HepG2 (cell line): ENCODE measurements at regions not wholly inside any gene's neighbourhood (a gene's known extent, or its start where the extent isn't known, plus 50 kb on each side); places are given as distances from the start of the nearest gene placed in this dataset.

ENCODE experiments used
- ATAC-seq: fragments of 200-7000 bp; cut with Tn5 transposase; 3 replicates; pipeline ENCODE4 v1.9.1; 2020; ENCODE audit warnings: mild to moderate bottlenecking, moderate library complexity
- BruUV-seq: library from RNA; stranded (reverse); fragments of 400-500 nt; replicated peaks from 2 replicates; lab custom pipeline; 2021; lab: Mats Ljungman, UMichigan
- CTCF ChIA-PET: fragments of 300-600 bp; formaldehyde crosslinking; extraction: SDS; loops from one replicate; lab custom pipeline; 2021; ENCODE audit warnings: low total read pairs, inconsistent platforms, low intra/inter-chr PET ratio; lab: Yijun Ruan, JAX
- POLR2A ChIA-PET: fragments of 350-600 bp; sonication (Branson Sonifier 250); formaldehyde crosslinking; loops from one replicate; lab custom pipeline; 2020; ENCODE audit warnings: antibody characterized with exemption, inconsistent platforms; lab: Yijun Ruan, JAX
- DNase-seq: peaks from one replicate; pipeline ENCODE4 v3.0.0-alpha.2; 2015; ENCODE audit warnings: low spot score
- FAIRE-seq: peaks from 3 replicates; lab custom pipeline; 2011; peaks lifted over from hg19 to GRCh38; lab: Jason Lieb, UNC
- H2AFZ ChIP-seq: one replicate; pipeline ENCODE4 v1.6.1; 2011; ENCODE audit warnings: low read length, inconsistent platforms
- H3K27ac ChIP-seq: fragments of 300-600 bp; 3 replicates; pipeline ENCODE4 v1.8.0; 2011; ENCODE audit warnings: mixed run types, mild to moderate bottlenecking, mixed read lengths, low read length, inconsistent platforms; ENCODE audit not compliant: insufficient read depth; ENCODE audit errors: extremely low read length
- H3K27me3 ChIP-seq, 2 experiments: fragments of 200-600 bp in 1 of 2; 2 replicates in 1 of 2; 3 replicates in 1 of 2; pipeline versions ENCODE4 v1.6.0 to v1.8.0; 2011; ENCODE audit warnings: low read length in 2 of 2, mild to moderate bottlenecking in 2 of 2, moderate library complexity in 2 of 2, inconsistent platforms in 1 of 2; ENCODE audit not compliant: insufficient read depth in 2 of 2, control insufficient read depth in 1 of 2
- H3K36me3 ChIP-seq, 2 experiments: fragments of 200-600 bp in 1 of 2; replicated peaks in 1 of 2; 2 replicates in 1 of 2; 3 replicates in 1 of 2; pipeline versions ENCODE4 v1.5.1 to v1.8.0; 2011; ENCODE audit warnings: low read length in 2 of 2, inconsistent platforms in 1 of 2; ENCODE audit not compliant: insufficient read depth in 2 of 2, control insufficient read depth in 1 of 2
- H3K4me1 ChIP-seq: 2 replicates; pipeline ENCODE4 v1.5.1; 2012; ENCODE audit warnings: low read length, inconsistent platforms; ENCODE audit not compliant: insufficient read depth
- H3K4me2 ChIP-seq: 2 replicates; pipeline ENCODE4 v1.6.0; 2011; ENCODE audit warnings: low read depth, low read length, inconsistent platforms
- H3K4me3 ChIP-seq, 3 experiments: fragments of 200-600 bp in 1 of 3; sonication (generic), shearing (Covaris generic) in 1 of 3; replicated peaks in 1 of 3; 2 replicates each; pipeline ENCODE4 v1.5.1; 2011 to 2016; ENCODE audit warnings: low read length in 3 of 3, inconsistent platforms in 2 of 3, low read depth in 2 of 3, mild to moderate bottlenecking in 2 of 3, control low read depth in 1 of 3, mixed read lengths in 1 of 3; ENCODE audit not compliant: insufficient read depth in 1 of 3
- H3K79me2 ChIP-seq: one replicate; pipeline ENCODE4 v1.6.1; 2011; ENCODE audit warnings: low read length, inconsistent platforms; ENCODE audit not compliant: insufficient read depth
- H3K9ac ChIP-seq: 2 replicates; pipeline ENCODE4 v1.6.0; 2011; ENCODE audit warnings: mild to moderate bottlenecking, low read depth, low read length, inconsistent platforms; ENCODE audit not compliant: insufficient read depth
- H3K9me3 ChIP-seq: 2 replicates; pipeline ENCODE4 v1.5.1; 2012; ENCODE audit warnings: mild to moderate bottlenecking, low read length
- H4K20me1 ChIP-seq: 2 replicates; pipeline ENCODE4 v1.6.0; 2011; ENCODE audit warnings: inconsistent platforms, mild to moderate bottlenecking, low read length, moderate library complexity; ENCODE audit not compliant: insufficient read depth
- ARNTL ChIP-seq: sonication (generic); formaldehyde crosslinking; IDR thresholded peaks from 2 replicates; pipeline ENCODE4 v1.4.0; 2020; ENCODE audit warnings: mild to moderate bottlenecking, missing genetic modification reagents
- BRCA1 ChIP-seq: sonication (generic); formaldehyde crosslinking; IDR thresholded peaks from 2 replicates; pipeline ENCODE4 v1.4.0; 2020; ENCODE audit warnings: missing genetic modification reagents
- MIER2 ChIP-seq: IDR thresholded peaks from 2 replicates; pipeline ENCODE4 v1.6.1; 2016; ENCODE audit warnings: missing biosample characterization, missing genetic modification reagents
- MXI1 ChIP-seq: IDR thresholded peaks from 3 replicates; pipeline ENCODE4 v1.6.1; 2012; ENCODE audit warnings: low read depth, low read length, inconsistent platforms, borderline replicate concordance
- NFRKB ChIP-seq: fragments of 450-650 bp; IDR thresholded peaks from 2 replicates; pipeline ENCODE4 v1.6.1; 2017
- RORA ChIP-seq: sonication (generic); formaldehyde crosslinking; IDR thresholded peaks from 2 replicates; pipeline ENCODE4 v1.5.0; 2020; ENCODE audit warnings: mild to moderate bottlenecking, missing genetic modification reagents, moderate library complexity
- ZNF549 ChIP-seq: sonication (generic); formaldehyde crosslinking; IDR thresholded peaks from 2 replicates; pipeline ENCODE4 v1.5.0; 2020; ENCODE audit warnings: missing genetic modification reagents
- WGBS: methylation state at CpG from one replicate; pipeline ENCODE4 v1.1.6; 2017; ENCODE audit warnings: low lambda C conversion rate; 5-methylcytosine and 5-hydroxymethylcytosine counted together
- in situ Hi-C: cut with HindIII; loops from 2 replicates; pipeline ENCODE4 v1.10.0; 2017; ENCODE audit warnings: low pct_unique_long_range_greater_than_20kb; ENCODE audit not compliant: extremely low pct_ligation_motif_present
- intact Hi-C: fragments of 100-400 bp; cut with micrococcal nuclease; formaldehyde crosslinking; loops from one replicate; pipeline ENCODE4 v1.10.0; 2022; ENCODE audit not compliant: unreplicated experiment

DNA sequence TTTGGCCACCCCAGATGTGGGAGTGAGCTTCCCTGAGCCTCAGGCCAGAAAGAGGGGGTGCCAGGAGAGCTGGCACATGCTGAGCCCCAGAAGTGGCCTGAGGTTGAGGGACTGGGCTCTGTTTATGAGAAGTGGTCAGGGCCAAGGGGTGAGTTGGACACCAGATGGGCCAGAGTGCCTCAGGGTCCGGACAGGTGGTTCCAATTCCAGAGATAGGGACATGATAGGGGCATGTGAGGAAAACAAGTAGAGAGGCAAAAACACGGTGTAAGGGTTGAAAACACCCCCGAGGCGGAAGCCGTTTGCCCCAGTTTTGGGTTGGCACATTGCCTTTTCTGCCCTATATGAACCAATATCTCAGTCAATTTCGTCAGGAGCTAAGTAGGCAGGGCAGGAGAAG lies 125.6 kb upstream of the NFIB start:
- WGBS: 12% methylated on average over 6 of the region's 6 CpGs

DNA sequence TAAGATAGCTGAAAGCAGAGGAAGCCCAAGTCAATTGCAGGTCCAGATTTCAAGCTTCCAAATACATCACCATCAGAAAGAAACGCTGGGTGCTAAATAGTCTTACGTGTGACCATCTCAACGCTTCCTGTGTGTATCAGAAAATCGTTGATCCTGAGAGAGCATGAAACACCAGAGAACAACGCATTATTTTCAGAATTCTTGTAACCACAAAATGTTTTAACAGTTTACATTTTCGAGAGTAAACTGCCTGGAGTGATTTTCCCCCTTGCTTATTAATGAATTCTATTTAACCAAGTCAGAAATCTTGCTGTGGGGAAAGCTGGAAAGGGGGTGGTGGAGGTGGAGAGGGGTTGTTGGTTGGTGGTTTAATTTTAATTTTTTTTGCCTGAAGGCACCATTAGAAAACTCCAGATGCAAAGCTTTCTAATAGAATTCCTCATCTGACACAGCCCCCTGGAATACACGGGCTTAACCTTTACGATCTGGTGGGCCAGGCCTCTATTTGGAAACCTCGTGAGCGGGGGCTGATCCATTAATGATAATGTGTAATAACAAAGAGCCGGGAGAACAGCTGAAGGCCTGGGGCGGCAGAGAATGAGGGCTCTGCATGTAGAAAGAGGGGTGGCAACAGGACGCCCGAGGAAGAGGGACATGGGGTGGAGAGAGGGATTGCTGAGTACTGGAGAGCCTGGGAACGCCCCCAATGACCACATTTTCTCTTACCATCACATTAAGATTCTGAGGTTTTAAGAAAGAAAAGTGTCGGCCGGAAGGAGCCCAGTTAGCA lies 124.5 kb upstream of the NFIB start:
- 11% methylated on average over 16 of the region's 17 CpGs for WGBS
- Histone ChIP-seq H3K9me3 (no peaks in the 10 kb centered on the region), H3K27ac (no peak overlapping the region), H3K9ac (no peak overlapping the region), H3K27me3 (peaks cover 0 to 22% of the 10 kb centered on the region in 2 experiments; a peak in 1 of 5 replicates), H2AFZ (no peak overlapping the region), H3K4me2 (no peak overlapping the region), H3K36me3 (no peaks in the 10 kb centered on the region), H3K4me3 (no peak overlapping the region)
- FAIRE-seq (no peak), DNase-seq (no peak), ATAC-seq (no peak)
- intact Hi-C loops: no loop called here
- POLR2A ChIA-PET: no interaction called here
- no TSS peak for BruUV-seq
- CTCF ChIA-PET: no interaction called here
- TF ChIP-seq BRCA1 (CRISPR knock-in tag): no peak
- TF ChIP-seq, all 625 proteins: peak for 0
- Histone ChIP-seq H4K20me1 (no peaks in the 10 kb centered on the region), H3K79me2 (no peaks in the 10 kb centered on the region), H3K4me1 (no peaks in the 10 kb centered on the region)
- in situ Hi-C loops: no loop called here

More for the DNA sequence above, 125.6 kb upstream of the NFIB start:
- Histone ChIP-seq H3K79me2 (no peaks in the 10 kb centered on the region), H3K9me3 (no peaks in the 10 kb centered on the region), H2AFZ (no peak overlapping the region), H3K36me3 (no peaks in the 10 kb centered on the region), H4K20me1 (no peaks in the 10 kb centered on the region)
- BruUV-seq: no TSS peak
- intact Hi-C loops: no loop called here
- CTCF ChIA-PET: no interaction called here
- TF ChIP-seq MXI1 (no peak), ZNF549 (CRISPR knock-in tag) (no peak), ARNTL (no peak), RORA (CRISPR knock-in tag) (no peak), MIER2 (no peak), NFRKB (no peak)
- TF ChIP-seq, all 625 proteins: peak for 0
- Histone ChIP-seq H3K9ac (no peak overlapping the region), H3K4me1 (no peaks in the 10 kb centered on the region), H3K4me2 (no peak overlapping the region), H3K27ac (no peak overlapping the region), H3K27me3 (peaks cover 0 to 22% of the 10 kb centered on the region in 2 experiments; a peak in 1 of 5 replicates), H3K4me3 (no peak overlapping the region)
- DNase-seq: no peak
- POLR2A ChIA-PET: no interaction called here
- in situ Hi-C loops: no loop called here
- FAIRE-seq: no peak
- no peak for ATAC-seq
